ENCODE measurements at regions not wholly inside any gene's neighbourhood (a gene's known extent, or its start where the extent isn't known, plus 50 kb on each side); places are given as distances from the start of the nearest gene placed in this dataset.
A peak's percentile ranks its signal among the peaks of the same experiment; 100 is the strongest.

DNA sequence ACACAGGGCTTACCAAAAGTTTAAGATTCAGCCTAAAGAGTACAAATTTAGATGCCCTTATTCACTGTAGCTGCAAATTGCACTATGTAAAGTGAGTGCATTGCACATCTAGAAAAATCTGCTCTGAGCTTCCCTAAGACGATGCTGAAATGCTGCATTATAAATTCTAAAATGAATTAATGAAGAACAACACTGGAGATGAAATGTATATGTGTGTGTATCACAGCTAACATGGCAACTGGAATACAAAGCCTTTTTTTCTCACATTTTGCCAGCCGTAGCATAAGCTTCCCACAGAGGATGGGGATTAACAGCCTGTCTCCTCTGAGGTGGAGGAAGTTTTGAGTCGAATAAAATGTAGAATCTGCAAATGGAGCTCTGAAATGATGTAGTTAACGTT, 338.3 kb upstream of the ZEB2 start:
- DNase-seq = no peak

- DNase-seq = no peak
These were observed 334.7 kb upstream of the ZEB2 start for GRCh38 chr2:144854596-144854995.

GRCh38 chr2:144849612-144850011, 329.7 kb upstream of the ZEB2 start:
- no peak for DNase-seq

DNA sequence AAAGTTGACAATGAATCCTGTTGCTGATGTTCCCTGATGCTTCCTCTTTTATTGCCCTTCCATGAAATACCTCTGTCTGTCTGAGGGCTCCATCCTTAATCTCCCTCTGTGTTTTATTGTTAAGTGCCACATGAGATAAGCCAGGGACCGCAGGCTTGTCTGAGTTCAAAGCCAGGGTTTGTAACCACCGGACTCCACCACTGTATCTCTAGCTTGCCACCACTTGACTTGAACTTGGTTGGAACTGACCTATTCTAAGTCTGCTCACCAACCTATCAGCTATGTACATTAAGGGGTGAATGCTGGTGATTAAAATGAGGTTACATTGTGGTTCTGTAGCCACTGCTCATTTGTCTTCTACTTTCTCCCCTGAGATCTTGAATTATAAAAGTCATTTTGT, 328.5 kb upstream of the ZEB2 start:
- DNase-seq = no peak

- DNase-seq = no peak
These were observed 327.6 kb upstream of the ZEB2 start for GRCh38 chr2:144847347-144848080.

DNA sequence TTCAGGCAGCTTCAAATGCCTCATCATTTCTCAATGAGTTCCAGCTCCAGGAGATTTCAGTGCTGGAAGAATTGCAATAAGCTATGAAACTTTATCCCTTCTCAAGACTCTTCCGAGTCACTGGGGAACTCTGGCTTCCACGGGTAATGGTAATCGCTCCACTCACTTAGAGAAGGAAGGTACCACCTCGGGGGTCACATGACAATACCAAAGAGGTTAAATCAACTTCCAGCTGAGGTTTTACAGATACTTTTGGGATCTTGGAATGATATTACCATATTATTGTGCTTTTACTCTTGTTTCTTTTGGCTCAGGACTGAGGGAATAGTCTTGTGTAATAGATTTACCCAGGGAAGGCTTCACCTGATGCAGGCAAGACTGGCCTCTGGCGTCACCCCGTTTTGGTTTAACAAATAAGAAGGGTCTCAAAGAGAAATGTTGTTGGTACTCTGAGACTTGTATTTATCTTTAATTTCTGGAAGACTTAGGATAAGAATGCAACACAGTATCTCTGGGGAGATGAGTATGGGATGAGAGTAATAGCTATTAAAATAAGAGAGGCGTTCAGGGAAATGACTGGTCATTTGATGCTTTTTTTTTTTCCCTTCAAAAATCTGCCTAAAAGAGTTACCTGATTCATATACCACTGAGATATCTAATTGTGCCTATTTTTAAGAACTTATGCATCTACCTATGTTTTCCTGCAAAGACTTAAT, 316.9 kb upstream of the ZEB2 start:
- no peak for DNase-seq

DNA sequence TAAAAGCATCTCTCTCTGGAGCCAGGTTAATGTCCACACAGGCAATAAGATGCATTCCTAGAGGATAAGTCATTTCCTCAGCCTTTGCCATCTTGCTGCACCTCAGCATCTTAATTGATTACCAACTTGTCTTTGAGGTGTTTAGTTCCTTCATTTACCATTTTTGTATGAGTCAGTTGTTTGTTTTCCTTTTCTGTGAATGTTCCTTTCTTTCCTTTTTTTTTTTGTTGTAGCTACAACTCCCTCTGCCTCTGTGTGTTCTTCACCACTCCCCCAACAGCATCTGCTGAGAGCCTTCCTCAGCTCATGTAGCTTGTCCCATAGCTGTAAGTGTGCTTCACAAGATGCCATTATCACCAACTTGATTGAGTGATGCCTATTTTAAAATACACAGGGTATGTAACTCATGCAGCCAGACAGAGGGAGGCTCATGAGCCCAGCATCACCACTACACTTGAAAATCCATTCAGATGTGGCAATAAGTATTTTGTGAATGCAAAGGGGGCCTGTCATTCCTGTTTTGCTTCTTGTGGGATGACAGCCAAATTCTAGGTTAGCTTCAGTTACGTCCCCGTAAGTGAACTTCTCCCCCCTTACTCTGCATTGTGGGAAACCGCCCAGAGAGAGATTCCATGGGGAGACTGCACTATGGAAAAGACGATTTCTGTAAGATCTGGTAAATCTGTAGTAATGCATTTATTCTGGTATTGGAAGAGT, 315.9 kb upstream of the ZEB2 start:
- DNase-seq = no peak

DNA sequence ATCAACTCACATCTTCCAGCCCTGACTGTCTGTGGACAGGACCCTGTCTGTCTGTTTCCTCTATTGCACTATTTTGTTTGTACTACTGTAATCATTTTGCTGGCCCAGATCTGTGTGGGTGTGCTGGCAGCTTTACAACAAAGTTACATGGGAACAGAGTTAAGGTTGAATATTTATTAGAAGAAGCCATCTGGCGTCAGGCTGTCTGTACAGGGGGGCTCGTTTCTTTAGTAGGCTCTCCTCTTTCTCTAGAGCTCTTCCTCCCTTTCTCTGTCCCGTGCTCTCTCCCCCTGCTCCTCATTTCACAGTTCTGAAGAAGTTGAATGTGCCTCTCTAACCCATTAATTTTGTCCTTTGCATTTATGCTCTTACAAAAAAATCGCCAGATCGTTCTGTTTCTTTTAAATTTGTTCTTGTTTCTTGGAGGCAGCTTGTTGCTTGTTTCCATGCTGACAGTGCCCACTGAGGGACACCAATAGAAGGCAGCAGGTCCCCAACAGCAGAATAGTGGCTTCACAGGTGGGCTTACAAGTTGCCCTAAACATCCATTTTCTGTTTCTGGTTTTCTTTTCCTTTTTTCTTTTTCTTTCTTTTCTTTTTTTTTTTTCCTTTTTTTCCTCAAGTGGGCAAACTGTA, 315.2 kb upstream of the ZEB2 start:
- peak; percentile 63 for DNase-seq

DNA sequence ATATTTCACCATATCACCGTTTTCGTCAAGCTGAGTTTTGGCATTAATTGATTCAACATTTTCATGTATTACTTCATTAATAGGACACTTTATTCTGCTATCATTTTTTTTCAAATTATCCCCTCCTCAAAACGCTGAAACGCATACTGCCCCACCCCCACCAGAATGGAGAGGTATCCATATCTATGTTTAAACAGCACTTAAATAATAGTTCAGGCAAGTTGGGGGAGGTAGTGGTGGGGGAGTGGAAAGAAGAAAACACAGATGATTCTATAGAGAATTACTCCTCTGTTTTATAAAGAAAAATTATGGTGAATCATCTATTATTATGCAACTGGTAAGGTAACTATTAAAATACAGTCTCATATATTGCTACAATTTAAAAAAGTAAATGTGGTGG, 314.4 kb upstream of the ZEB2 start:
- no peak for DNase-seq

GRCh38 chr2:144833075-144833637, 313.2 kb upstream of the ZEB2 start:
- no peak for DNase-seq

DNA sequence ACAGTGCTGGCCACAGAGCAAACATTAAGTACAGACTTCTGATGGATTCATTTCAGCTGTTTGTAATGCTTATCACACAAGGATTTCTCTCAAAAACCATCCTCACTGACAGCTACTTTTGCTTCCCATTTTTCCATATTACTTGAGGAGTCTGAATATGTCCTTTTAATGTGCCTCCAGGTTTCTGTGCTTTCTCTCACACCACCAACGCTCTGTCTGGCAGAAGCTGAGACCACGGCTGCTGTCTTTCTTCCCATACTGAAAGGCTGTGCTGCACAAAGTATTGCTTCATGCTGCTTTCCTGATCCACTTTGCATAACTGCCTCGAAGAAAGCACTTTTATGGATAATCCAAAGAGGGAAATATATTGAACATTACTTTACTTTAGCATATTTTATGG, 312.1 kb upstream of the ZEB2 start:
- DNase-seq = no peak

DNA sequence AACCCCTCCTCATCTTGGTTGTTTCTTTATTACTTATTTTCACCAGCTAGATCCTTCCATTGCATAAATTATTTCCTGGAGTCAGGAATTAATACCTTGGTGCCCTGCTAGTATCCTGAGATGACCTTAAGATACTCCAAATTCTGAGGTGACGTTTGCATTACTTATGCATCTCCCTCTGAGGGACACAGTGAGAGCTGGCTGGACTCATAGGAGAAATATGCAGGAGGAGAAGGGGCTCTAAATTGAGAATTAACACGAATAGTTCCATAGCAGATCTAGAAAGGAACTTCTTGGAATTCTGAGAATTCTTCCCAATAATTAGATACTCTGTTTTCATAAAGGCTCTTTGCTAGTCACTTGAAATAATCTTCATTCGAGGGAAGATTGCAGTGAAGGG, 310.6 kb upstream of the ZEB2 start:
- no peak for DNase-seq

DNA sequence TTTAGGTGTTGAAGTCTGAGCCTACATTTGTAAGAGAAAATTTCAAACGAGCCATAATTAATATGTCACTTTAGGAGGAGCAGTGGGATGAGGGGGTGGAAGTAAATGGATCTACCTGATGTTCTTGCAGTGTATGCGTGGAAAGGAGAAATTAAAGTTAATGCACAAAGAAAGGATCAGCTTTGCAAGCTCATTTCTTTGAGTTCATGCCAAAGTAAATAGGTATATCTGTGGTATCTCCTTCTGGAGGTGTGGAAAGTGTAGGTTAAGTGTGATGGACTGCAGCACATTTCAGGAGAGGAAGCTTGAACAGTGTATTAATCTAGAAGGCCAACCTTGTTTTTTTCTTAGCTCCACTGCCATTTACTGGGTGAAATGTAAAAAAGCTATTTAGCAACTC, 307.5 kb upstream of the ZEB2 start:
- DNase-seq = no peak

DNA sequence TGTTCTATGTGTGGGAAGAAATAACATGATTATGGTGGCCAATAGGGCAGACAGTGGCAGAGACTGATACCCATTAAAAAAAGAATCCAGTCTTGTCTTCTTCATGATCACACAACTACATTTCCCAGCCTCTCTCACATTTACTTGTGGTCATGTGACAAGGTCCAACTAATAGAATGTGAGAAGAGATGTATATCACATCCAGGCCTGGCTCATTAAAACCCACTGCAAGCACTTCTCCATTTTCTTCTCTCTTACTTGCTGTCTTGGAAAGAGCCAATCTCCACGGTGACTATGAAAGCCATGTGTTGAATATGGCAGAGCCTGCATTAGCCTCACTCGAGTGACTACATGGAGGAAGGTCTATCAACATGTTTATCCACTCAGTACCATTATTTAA, 306.2 kb upstream of the ZEB2 start:
- no peak for DNase-seq

- no peak for DNase-seq
These were observed 305.6 kb upstream of the ZEB2 start for GRCh38 chr2:144825331-144826020.

GRCh38 chr2:144824306-144825080, 304.6 kb upstream of the ZEB2 start:
- no peak for DNase-seq

DNA sequence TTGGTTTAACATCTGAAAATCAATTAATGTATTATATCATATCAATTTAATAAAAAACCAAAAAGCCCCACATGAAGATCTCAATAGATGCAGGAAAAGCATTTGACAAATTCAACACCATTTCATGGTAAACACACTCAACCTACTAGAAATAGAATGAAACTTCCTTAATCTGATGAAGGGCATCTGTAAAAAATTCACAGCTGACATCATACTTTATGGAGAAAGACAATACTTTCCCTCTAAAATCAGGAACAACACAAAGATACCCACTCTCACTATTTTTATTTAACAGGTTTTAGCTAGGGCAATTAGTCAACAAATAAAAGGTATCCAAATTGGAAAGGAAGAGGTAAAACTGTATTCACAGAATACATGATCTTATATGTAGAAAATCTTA, 303.0 kb upstream of the ZEB2 start:
- no peak for DNase-seq

DNA sequence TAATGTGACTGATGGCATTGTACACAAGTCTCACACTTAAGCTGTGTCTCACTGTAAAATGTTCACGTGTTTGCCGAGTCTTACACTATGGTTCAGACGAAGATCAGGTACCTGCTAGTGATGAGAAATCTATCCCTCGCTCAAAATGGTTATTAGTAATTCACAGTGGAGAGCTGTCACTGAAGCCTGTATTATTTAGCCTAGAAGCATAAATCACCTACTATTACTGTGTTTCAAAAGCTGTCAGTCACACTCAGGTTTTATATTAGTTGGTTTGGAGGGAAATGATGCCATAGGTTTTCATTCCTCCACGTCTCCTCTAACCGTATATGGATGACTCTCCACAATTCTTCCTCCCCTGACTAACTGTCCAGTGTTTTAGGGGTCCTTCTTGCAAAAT, 292.4 kb upstream of the ZEB2 start:
- no peak for DNase-seq

DNA sequence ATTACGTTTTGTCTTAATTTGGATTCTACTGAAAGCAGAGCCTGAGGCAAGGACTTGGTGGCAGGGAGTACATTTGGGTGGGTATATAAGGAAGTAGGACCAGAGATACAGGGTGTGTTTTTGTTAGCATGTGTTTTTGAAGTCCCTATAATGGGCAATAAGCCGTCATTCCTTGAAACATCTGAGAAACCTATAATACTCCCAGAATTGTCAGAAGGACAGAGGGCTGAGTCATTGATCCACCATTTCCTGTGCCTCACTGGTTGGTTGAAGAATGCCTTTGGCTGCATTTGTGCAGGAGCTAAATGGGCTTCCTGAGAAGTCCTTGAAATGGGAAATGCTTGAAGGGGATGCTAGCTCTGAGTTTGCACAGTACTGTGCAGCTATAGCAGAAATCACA, 281.8 kb upstream of the ZEB2 start:
- DNase-seq = no peak

- DNase-seq = no peak
These were observed 281.4 kb upstream of the ZEB2 start for GRCh38 chr2:144801325-144801724.

DNA sequence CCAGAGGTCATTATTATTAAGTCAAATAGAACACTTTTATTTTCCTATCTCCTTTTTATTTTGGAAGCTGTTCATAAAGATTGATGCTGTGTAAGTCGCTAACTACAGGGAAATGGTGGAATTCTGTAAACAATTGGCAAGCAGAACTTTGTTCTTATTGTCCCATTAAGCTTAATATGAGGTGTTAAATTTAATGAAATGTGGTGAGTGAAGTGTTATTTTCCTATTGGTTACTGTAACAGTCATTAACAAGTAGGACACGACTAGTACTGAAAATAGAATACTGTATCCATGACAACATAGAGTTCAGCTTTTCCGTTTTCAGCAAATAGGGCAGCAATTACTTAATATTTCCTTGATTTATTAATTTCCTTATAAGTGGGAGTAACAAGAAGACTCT, 279.1 kb upstream of the ZEB2 start:
- no peak for DNase-seq

- DNase-seq = no peak
These were observed 278.1 kb upstream of the ZEB2 start for GRCh38 chr2:144798034-144798433.
